Heart right ventricle (tissue), 16 donors: ENCODE measurements at regions not wholly inside any gene's neighbourhood (a gene's known extent, or its start where the extent isn't known, plus 50 kb on each side); places are given as distances from the start of the nearest gene placed in this dataset.

ENCODE experiments used
- ATAC-seq, 8 donors: fragments of 200-7000 bp; cut with Tn5 transposase; one replicate each; pipeline ENCODE4 v1.9.1; 2020; ENCODE audit warnings: mild to moderate bottlenecking in 8 of 8, moderate library complexity in 8 of 8, moderate number of reproducible peaks in 1 of 8
- DNase-seq, 2 donors: peaks; one replicate each; pipeline ENCODE4 v3.0.0-alpha.2; 2020
- H3K27ac ChIP-seq, 10 donors: fragments of 200-600 bp; sonication (generic) in 2 of 10; one replicate each; pipeline versions ENCODE4 v1.5.0 to v1.8.0; 2020 to 2022; ENCODE audit warnings: mild to moderate bottlenecking in 3 of 10
- H3K27me3 ChIP-seq, 7 donors: fragments of 200-600 bp; one replicate each; pipeline ENCODE4 v1.8.0; 2021 to 2022; ENCODE audit warnings: mild to moderate bottlenecking in 2 of 7
- H3K36me3 ChIP-seq, 9 donors: fragments of 200-600 bp; sonication (generic) in 1 of 9; one replicate each; pipeline versions ENCODE4 v1.5.0 to v1.8.0; 2020 to 2022; ENCODE audit warnings: mild to moderate bottlenecking in 2 of 9
- H3K4me1 ChIP-seq, 9 donors: fragments of 200-600 bp; sonication (generic) in 1 of 9; one replicate each; pipeline versions ENCODE4 v1.5.0 to v1.8.0; 2020 to 2022; ENCODE audit warnings: mild to moderate bottlenecking in 4 of 9
- H3K4me3 ChIP-seq, 10 donors: fragments of 200-600 bp; sonication (generic) in 2 of 10; one replicate each; pipeline versions ENCODE4 v1.5.0 to v1.8.0; 2020 to 2022; ENCODE audit warnings: mild to moderate bottlenecking in 7 of 10, moderate library complexity in 2 of 10
- H3K9me3 ChIP-seq, 11 donors: fragments of 200-600 bp in 10 of 11; sonication (generic) in 2 of 11; one replicate each; pipeline versions ENCODE4 v1.5.0 to v1.8.0; 2013 to 2022; ENCODE audit warnings: mild to moderate bottlenecking in 2 of 11, control low read depth in 1 of 11, moderate library complexity in 1 of 11
- CTCF ChIP-seq, 9 donors: fragments of 200-600 bp; sonication (generic) in 2 of 9; IDR thresholded peaks; one replicate each; pipeline versions ENCODE4 v1.5.0 to v1.8.0; 2021 to 2022; ENCODE audit warnings: antibody characterized with exemption in 9 of 9, mild to moderate bottlenecking in 5 of 9, moderate library complexity in 1 of 9
- WGBS, 2 donors: extraction: QIAGEN DNeasy Blood & Tissue Kit; methylation state at CpG; one replicate each; pipeline ENCODE4 v1.1.7; 2013; ENCODE audit warnings: inconsistent platforms in 1 of 2; 5-methylcytosine and 5-hydroxymethylcytosine counted together
- intact Hi-C, 10 donors: fragments of 100-400 bp; cut with DNase I; formaldehyde crosslinking; loops; one replicate each; pipeline versions ENCODE4 v1.11.1 to v1.14.2; 2022
- donor health status: Arrhythmogenic right ventricular cardiomyopathy.
- donor health status: ischemic (EF 13 %, LVEDD 7.1; RV severe dilation, severe dysfunction).
- donor health status: healthy with polysubstance abuse.
- donor health status: DM: no; HTN: yes; CAD: no.
- donor health status: DM: no; HTN: no; CAD: no.
- donor health status: ischemic (EF 25% LVEDD 6.9; RV normal size, moderate dysfunction).
- donor health status: ischemic (EF 25% LVEDD 5.7; RV mildly dilated, moderate dysfunction).
- donor health status: healthy.
- donor health status: DM: yes; HTN: yes; CAD: no.
- donor health status: Ischemic cardiomyopathy.
- donor health status: ischemic (EF 35%, LVEDD 5.7; RV mildly dilated, moderate dysfunction).
- donor health status: nonischemic (EF 11% LVEDD 7.7; RV severe dilation, severe dysfunction).
- donor health status: DM: yes; HTN: yes; CAD: no.
- donor health status: PGD.
- donor health status: ischemic (EF 29% LVEDD 5.4; RV normal size, mild dysfunction).
- donor health status: nonischemic (EF 23%, LVEDD 6.1; RV moderate dilation, normal function).

- Histone ChIP-seq H3K36me3 (peaks cover 0 to 42% (median 0%) of the 10 kb centered on the region in 9 donors), H3K4me1 (peaks cover 0 to 47% (median 26%) of the 10 kb centered on the region in 9 donors), H3K27ac (peak overlapping the region in 8 of 10 donors; percentile 5 to 69 (median 42)), H3K4me3 (no peak overlapping the region), H3K27me3 (peaks cover 0 to 32% (median 0%) of the 10 kb centered on the region in 7 donors), H3K9me3 (no peaks in the 10 kb centered on the region)
- peak in 5 of 8 donors; percentile 20 to 60 (median 38) for ATAC-seq
- intact Hi-C loops, result loop anchor here in 1 of 10 donors (5.0 kb wide), 1 partner anchor 41 kb away; no protein-coding TSS in a partner anchor
- DNase-seq, result no peak
- no peak for TF ChIP-seq CTCF (IDR thresholded peaks at IDR 0.05)
- WGBS, 2 donors, result 55 to 64% methylated on average over 2 of the region's 2 CpGs
Measured at GRCh38 chrX:74251006-74251930, 52.7 kb upstream of the ZCCHC13 start.

- no peak for TF ChIP-seq CTCF (IDR thresholded peaks at IDR 0.05)
- peaks cover 0 to 40% (median 0%) of the 10 kb centered on the region in 9 donors for H3K36me3 ChIP-seq
- no peaks in the 10 kb centered on the region for H3K9me3 ChIP-seq
- peaks cover 0 to 32% (median 0%) of the 10 kb centered on the region in 7 donors for H3K27me3 ChIP-seq
- intact Hi-C loops, result loop anchor here in 1 of 10 donors (5.0 kb wide), 1 partner anchor 42 kb away; no protein-coding TSS in a partner anchor
- H3K4me1 ChIP-seq, result peaks cover 0 to 47% (median 26%) of the 10 kb centered on the region in 9 donors
- peak overlapping the region in 8 of 10 donors; percentile 5 to 69 (median 42) for H3K27ac ChIP-seq
- H3K4me3 ChIP-seq, result no peak overlapping the region
- 87% methylated on average over 2 of the region's 2 CpGs for WGBS, 2 donors
- ATAC-seq (no peak), DNase-seq (no peak)
Measured at GRCh38 chrX:74250574-74250973, 53.4 kb upstream of the ZCCHC13 start.

- intact Hi-C loops, result loop anchor here in 1 of 10 donors (5.0 kb wide), 1 partner anchor 42 kb away; no protein-coding TSS in a partner anchor
- H3K4me3 ChIP-seq, result no peak overlapping the region
- 47 to 51% methylated on average over 11 of the region's 11 CpGs for WGBS, 2 donors
- no peak for TF ChIP-seq CTCF (IDR thresholded peaks at IDR 0.05)
- H3K4me1 ChIP-seq, result peaks cover 0 to 47% (median 26%) of the 10 kb centered on the region in 9 donors
- ATAC-seq, result no peak
- DNase-seq, result no peak
- H3K9me3 ChIP-seq, result no peaks in the 10 kb centered on the region
- H3K27ac ChIP-seq, result peak overlapping the region in 4 of 10 donors; percentile 5 to 69 (median 63)
- peaks cover 0 to 32% (median 0%) of the 10 kb centered on the region in 7 donors for H3K27me3 ChIP-seq
- H3K36me3 ChIP-seq, result peaks cover 0 to 37% (median 0%) of the 10 kb centered on the region in 9 donors
Measured at GRCh38 chrX:74249963-74250362, 54.0 kb upstream of the ZCCHC13 start.

GRCh38 chrX:74248889-74249288 lies 55.1 kb upstream of the ZCCHC13 start:
- 20 to 47% methylated on average over 4 of the region's 4 CpGs for WGBS, 2 donors
- Histone ChIP-seq H3K9me3 (no peaks in the 10 kb centered on the region), H3K4me3 (no peak overlapping the region), H3K27ac (peak overlapping the region in 7 of 10 donors; percentile 5 to 69 (median 46)), H3K27me3 (peaks cover 0 to 32% (median 0%) of the 10 kb centered on the region in 7 donors), H3K36me3 (peaks cover 0 to 32% (median 0%) of the 10 kb centered on the region in 9 donors), H3K4me1 (peaks cover 0 to 47% (median 26%) of the 10 kb centered on the region in 9 donors)
- no peak for TF ChIP-seq CTCF (IDR thresholded peaks at IDR 0.05)
- DNase-seq (peak in 1 of 2 donors; percentile 9), ATAC-seq (peak in 6 of 8 donors; percentile 65 to 82 (median 74))
- intact Hi-C loops, result no loop called here
